ENCODE measurements at regions not wholly inside any gene's neighbourhood (a gene's known extent, or its start where the extent isn't known, plus 50 kb on each side); places are given as distances from the start of the nearest gene placed in this dataset.

DNA sequence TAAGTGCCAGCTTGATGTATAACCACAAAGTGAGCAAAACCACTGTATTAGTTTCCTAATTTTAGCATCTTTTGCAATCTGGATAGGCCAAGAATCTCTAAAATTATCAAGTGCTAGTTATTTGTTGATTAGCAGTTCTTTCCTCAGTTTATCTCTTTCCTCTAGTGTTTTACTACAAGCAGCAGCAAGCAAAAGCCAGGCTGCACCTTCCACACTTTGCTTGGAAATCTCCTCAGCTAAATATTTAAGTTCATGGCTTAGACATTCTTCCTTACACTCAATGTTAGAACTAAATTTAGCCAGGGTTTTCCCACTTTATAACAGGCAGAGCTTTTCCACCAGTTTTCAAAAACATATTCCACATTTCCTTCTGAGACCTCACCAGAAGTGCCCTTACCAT is 85.7 kb upstream of the BMPER start:
- no peak for DNase-seq

DNA sequence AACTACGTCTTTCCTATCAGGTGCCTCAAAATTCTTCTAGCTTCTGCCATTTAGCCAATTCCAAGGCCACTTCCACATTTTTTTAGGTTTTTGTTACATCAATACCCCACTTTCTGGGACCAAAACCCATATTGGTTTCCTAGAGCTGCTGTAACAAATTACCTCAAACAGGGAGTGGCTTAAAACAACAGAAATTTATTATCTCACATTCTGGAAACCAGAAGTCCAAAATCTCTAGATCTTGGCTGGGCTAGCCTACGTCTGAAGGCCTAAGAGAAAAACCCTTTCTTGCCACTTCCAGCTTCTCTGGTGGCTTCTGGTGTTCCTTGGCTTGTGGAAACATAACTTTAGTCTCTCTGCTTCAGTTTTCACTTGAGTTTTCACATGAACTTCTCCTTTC is 85.1 kb upstream of the BMPER start:
- DNase-seq, result no peak

DNA sequence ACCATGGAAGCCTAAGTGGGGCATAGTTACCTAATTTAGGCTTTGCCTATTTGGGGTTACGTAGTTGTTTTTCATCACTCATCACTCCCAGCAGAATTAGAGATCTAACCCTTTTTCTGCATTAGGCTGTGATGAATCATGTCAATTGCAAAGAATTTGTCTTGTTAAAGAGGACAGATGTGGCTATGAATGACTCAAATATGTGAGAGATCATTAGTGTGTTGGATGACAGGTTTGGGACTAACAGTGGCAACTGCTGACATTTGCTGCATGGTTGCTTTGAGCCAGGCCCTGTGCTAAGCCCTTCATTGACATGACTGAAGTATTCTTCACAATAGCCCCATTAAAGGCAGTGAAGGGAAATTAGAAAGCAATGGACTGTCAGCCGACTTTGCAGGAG is 83.4 kb upstream of the BMPER start:
- DNase-seq, result no peak

- no peak for DNase-seq
Observed at GRCh38 chr7:33823913-33824312, 81.4 kb upstream of the BMPER start.

GRCh38 chr7:33824911-33825459 is 80.4 kb upstream of the BMPER start:
- DNase-seq, result no peak

DNA sequence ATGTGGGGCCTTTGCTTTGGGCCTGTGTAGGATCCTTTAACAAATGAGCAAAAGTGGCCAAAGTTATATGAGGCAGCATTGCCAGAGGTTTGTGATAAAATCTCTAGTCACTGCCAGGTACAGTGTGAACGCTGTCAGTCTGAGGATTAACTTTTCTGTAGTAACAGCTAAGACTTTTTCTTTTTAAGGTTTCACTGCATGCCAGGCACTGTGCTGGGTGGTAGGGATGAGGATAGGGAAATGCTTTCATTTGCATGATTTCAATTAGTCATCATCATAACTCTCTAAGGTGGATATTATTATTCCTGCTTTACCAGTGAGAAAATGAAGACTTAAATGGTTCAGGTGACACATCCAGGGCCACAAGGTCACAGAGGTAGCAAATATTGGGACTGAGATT is 79.7 kb upstream of the BMPER start:
- no peak for DNase-seq

- no peak for DNase-seq
Observed at GRCh38 chr7:33829536-33829935, 75.8 kb upstream of the BMPER start.

DNA sequence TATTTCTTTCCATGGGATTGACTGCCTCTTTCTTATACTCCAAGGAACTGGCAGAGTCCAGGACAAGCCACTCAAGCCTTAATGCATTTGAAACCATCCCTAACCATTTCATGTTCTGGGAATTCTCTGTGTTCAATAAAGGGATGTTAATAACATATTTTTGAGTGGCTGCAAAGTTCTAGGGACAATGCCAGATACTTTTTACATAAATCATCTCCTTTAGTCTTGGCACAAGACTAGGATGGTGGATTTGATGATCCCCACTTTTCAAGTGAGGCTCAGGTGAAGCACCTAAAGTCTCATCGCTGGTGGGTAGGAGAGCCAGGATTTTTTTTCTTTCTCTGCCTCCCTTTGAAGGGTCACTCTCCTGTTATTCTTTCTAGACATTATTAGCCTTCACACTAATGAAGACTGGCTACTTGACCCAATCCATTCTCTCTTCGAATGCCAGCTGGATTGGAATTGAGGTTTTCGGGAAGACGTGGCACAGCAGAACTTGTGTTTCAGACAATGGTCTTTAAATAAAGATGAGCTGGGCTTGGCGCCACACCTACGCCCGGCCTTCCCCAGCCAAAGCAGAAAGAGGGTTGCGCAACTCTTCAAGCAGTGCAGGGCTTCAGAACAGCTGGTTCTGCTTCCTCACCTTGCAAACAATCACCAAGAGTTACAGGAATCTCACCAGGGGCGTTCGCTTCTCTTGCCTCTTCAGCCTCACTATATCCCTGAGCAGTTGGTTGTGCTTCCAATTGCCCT is 73.8 kb upstream of the BMPER start:
- no peak for DNase-seq

- no peak for DNase-seq
Observed at GRCh38 chr7:33832271-33832721, 73.0 kb upstream of the BMPER start.

DNA sequence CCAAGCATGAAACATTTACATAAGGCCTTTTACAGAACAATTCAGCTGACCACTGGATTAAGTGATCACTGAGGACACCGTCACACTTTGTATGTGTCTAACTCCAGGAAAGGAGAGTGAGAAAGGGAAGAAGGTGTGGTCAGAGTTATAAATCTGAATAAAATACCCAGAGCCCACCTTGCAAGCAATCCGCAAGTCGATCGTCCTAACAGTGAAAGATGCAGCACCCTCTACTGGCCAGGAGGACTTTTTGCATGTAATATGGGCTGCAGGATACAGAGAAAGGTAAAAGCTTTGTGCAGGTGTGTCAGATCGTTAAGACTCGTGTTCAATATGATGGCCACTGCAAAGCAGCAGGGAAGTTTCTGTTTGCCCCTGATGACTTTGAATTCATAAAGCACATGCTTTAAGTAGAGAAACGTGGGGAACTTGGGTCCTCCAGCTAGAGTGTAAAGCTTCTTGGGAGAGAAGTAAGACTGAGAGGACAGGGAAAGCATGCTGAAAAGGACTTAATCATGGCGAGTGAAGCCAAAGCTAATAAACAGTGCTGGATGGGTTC is 68.5 kb upstream of the BMPER start:
- no peak for DNase-seq

DNA sequence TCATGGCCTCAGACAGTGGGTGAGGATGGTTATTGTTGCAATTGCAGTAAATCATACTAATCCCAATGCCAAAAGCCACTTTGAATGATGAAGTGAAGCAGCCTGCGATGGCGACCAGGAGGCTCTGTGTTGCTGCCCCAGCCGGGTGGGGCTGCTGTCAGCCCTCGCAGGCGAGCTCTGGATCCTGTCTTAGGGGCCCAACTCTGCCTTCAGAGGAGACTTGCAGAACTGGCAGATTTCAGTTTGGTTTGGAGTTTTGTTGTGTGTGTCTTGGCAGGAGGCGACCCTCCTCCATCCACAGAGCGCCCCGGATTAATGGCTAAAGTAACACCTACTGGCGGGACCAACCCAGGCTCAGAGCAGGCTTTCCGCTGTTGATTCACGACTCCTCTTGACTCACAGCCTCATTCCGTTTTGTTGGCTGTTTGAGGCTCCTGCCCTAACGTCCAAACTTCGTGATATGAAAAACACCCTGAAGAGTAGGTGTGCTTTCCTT is 67.9 kb upstream of the BMPER start:
- DNase-seq, result no peak

DNA sequence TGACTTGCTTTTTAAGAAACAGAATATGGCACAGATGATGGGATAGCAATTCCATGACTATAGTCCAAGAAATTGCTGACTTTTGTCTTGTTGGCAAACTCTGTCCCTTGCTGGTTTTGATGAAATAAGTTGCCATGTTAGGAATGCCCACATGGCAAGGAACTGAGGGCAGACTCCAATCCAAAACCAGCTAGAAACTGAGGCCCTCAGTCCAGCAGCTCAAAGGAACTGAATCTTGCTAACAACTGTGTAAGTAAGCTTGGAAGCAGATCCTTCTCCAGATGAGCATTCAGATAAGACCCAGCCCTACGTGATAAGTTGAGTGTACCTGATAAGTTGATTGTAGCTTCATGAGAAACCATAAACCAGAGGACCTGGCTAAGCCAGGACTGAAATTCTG is 64.3 kb upstream of the BMPER start:
- DNase-seq, result no peak

- peak; percentile 46 for DNase-seq
Observed at GRCh38 chr7:33841705-33842129, 63.6 kb upstream of the BMPER start.

DNA sequence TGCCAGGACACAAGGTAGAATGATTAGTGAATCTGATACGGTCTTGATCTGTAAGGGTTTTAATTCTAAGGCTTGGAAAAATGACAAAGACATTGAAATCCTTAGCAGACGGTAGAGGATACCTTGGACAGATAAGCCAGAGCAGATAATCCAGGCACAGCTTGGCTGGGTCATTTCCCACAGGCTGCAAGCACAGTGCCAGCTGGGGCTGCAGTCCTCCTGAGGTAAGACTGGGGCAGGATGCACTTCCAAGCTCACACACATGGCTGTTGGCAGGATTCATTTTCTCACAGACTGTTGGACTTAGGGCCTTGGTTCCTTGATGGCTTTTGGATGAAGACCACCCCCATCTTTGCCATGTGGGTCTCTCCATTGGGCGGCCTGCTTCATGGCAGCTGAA is 63.2 kb upstream of the BMPER start:
- no peak for DNase-seq

- no peak for DNase-seq
Observed at GRCh38 chr7:33845991-33846509, 59.3 kb upstream of the BMPER start.

- DNase-seq, result no peak
Observed at GRCh38 chr7:33849004-33849403, 56.3 kb upstream of the BMPER start.

GRCh38 chr7:33849971-33850559 is 55.3 kb upstream of the BMPER start:
- DNase-seq, result no peak

DNA sequence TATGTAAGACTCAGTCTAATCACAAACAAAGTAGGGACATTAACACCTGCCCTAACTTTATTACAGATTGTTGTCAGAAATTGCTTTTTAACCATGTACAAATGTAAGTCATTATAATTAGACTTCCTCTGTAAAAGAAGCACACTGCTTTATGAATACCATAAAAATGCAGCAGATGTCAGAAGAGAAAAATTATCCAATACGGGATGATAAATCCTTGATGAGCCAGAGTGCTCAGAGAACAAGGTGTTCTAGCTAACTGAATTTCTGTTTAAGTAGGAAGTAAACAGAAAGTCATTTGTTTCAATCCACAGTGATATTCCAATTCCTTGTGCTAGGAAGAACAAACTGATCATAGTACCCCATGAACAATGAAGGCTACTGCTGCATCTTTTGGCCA is 54.6 kb upstream of the BMPER start:
- no peak for DNase-seq

GRCh38 chr7:33852838-33853237 is 52.5 kb upstream of the BMPER start:
- DNase-seq, result no peak

DNA sequence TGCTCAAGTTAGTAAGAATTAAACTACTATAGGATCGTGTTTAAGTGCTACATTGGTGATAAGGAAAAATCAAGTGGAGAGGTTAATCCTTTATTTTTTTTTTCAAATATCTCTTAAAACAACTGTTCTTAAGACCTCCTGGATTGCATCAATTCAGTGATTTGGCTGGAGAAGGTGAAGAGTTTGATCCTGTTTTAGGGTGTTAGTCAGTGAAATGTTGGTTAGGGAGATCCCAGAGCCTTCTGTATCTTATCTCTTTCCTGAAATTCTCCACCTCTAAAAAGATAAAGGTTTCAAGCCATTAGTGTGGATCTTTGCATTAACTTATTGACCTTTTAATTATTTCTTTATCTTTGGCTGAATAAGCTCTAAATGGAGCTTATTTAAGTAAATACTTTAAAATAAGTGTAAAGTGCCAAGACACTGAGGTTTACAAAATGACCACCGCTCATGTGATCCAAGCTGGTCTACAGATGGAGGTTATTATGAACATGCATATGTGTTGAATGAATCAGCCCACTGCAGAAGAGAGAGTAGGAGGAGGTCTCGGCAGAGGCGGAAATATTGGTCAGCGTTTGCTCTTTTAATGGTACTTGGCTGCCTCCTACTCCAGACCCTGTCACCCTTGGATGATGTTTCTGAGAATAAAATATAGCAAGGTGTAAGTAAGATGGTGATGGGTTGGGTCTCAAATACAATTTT is 51.8 kb upstream of the BMPER start:
- no peak for DNase-seq

DNA sequence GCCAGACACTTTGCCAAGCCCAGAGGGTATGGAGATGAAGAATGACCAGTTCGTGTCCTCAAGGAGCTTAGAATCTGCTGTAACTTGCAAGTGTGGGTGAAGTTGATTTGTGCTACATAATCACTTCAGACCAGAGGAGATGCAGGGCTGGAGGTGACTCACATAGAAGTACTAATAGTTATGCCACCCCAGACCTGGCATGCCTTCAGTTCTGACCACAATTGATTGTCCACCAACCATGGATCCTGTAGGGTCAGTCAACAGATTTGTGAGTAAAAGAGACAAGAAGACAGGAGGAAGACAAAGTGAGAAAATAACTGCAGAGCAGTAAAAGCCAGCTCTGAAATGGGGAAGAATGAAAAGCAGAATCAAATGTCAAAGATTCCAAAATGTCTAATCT is 51.2 kb upstream of the BMPER start:
- no peak for DNase-seq

DNA sequence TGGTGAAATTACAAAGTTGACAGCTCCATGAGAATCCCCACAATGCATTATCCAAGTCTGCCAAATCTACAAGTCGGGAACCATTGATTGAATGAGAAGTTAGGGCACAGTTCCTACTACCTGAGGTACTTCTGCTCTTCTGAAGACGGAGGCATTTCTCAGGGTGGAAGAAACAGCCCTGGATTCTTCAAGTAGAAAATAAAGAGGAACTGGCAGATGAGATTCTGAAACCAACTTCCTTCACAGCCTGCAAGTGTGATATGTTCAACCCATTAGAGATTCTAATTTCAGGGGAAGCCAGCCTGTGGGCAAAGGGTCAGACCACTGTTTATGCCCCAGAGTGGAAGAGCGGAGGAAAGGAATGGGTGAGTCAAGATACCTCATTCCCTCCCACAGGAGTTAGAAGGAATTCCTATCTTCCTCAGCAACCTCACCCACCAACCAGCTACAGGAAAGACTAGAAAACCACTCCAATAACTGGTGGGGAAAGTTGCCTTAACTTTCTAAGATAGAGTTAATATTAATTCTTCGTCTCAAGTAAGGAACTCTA is 50.5 kb upstream of the BMPER start:
- no peak for DNase-seq
